ENCODE measurements at regions not wholly inside any gene's neighbourhood (a gene's known extent, or its start where the extent isn't known, plus 50 kb on each side); places are given as distances from the start of the nearest gene placed in this dataset.
"Not testable (repeated sequence)": the region's sequence is repeated elsewhere in the genome, so short reads cannot be mapped to it uniquely, and the experiment has no call there.

GRCh38 chr16:14015948-14016347 is 55.2 kb upstream of the MRTFB start (continued):
- TF ChIP-seq TAF1 (IDR thresholded peaks at IDR 0.05; ENCODE audit: low read depth) = no peak
- TF ChIP-seq POLR2AphosphoS5 (IDR thresholded peaks at IDR 0.05) = no peak
- TF ChIP-seq SMC3 (conservative IDR thresholded peaks at IDR 0.05; ENCODE audit: poor library complexity) = no peak

- not testable (repeated sequence) for H3K27ac ChIP-seq (ENCODE audit: low read length); H3K9ac ChIP-seq (ENCODE audit: low read length); H3K9me2 ChIP-seq (ENCODE audit: insufficient read depth, low read length); H4K20me1 ChIP-seq (ENCODE audit: insufficient read depth); H3K36me3 ChIP-seq (ENCODE audit: insufficient read depth, low read length); H3K4me3 ChIP-seq (ENCODE audit: low read length); H3K9me3 ChIP-seq (ENCODE audit: low read length); H3F3A ChIP-seq (ENCODE audit: insufficient read depth, low read length, poor library complexity, severe bottlenecking); H3K4me2 ChIP-seq (ENCODE audit: low read length); H3K27me3 ChIP-seq (ENCODE audit: insufficient read depth, low read depth, low read length); H3K79me2 ChIP-seq (replicated peaks; ENCODE audit: insufficient read depth, low read length); H2AFZ ChIP-seq (ENCODE audit: low read depth, low read length)
Measured at GRCh38 chr16:14016362-14016761, 54.8 kb upstream of the MRTFB start.

- TF ChIP-seq EZH2 (IDR thresholded peaks at IDR 0.05; ENCODE audit: borderline replicate concordance, insufficient read depth, low read length, poor library complexity, severe bottlenecking) (no peak), MXI1 (conservative IDR thresholded peaks at IDR 0.05; ENCODE audit: poor library complexity, severe bottlenecking) (no peak), REST (IDR thresholded peaks at IDR 0.05; ENCODE audit: borderline replicate concordance) (no peak), RAD21 (conservative IDR thresholded peaks at IDR 0.05) (no peak), SMC3 (conservative IDR thresholded peaks at IDR 0.05; ENCODE audit: poor library complexity) (no peak), TAF1 (IDR thresholded peaks at IDR 0.05; ENCODE audit: low read depth) (no peak), EP300 (conservative IDR thresholded peaks at IDR 0.05; ENCODE audit: poor library complexity, severe bottlenecking) (no peak), POLR2AphosphoS5 (IDR thresholded peaks at IDR 0.05) (no peak), CTCF (IDR thresholded peaks at IDR 0.05; ENCODE audit: poor library complexity, severe bottlenecking) (no peak)
- H3K4me2 ChIP-seq (ENCODE audit: low read length) = no peak overlapping the region
Measured at GRCh38 chr16:14017886-14018285, 53.2 kb upstream of the MRTFB start.

More at GRCh38 chr16:14017886-14018285, 53.2 kb upstream of the MRTFB start:
- no peaks in the 10 kb centered on the region for H3K79me2 ChIP-seq (replicated peaks; ENCODE audit: insufficient read depth, low read length)
- H2AFZ ChIP-seq (ENCODE audit: low read depth, low read length) = no peak overlapping the region
- H3K4me3 ChIP-seq (ENCODE audit: low read length) = no peak overlapping the region
- H3K27ac ChIP-seq (ENCODE audit: low read length) = no peak overlapping the region
- H3F3A ChIP-seq (ENCODE audit: insufficient read depth, low read length, poor library complexity, severe bottlenecking) = no peaks in the 10 kb centered on the region
- no peaks in the 10 kb centered on the region for H3K9me3 ChIP-seq (ENCODE audit: low read length)
- H3K9me2 ChIP-seq (ENCODE audit: insufficient read depth, low read length) = no peaks in the 10 kb centered on the region
- H3K36me3 ChIP-seq (ENCODE audit: insufficient read depth, low read length) = no peaks in the 10 kb centered on the region
- no peak overlapping the region for H3K9ac ChIP-seq (ENCODE audit: low read length)
- no peaks in the 10 kb centered on the region for H3K27me3 ChIP-seq (ENCODE audit: insufficient read depth, low read depth, low read length)
- no peaks in the 10 kb centered on the region for H4K20me1 ChIP-seq (ENCODE audit: insufficient read depth)
